ENCODE measurements at regions not wholly inside any gene's neighbourhood (a gene's known extent, or its start where the extent isn't known, plus 50 kb on each side); places are given as distances from the start of the nearest gene placed in this dataset.
"Not testable (repeated sequence)": the region's sequence is repeated elsewhere in the genome, so short reads cannot be mapped to it uniquely, and the experiment has no call there.

DNA sequence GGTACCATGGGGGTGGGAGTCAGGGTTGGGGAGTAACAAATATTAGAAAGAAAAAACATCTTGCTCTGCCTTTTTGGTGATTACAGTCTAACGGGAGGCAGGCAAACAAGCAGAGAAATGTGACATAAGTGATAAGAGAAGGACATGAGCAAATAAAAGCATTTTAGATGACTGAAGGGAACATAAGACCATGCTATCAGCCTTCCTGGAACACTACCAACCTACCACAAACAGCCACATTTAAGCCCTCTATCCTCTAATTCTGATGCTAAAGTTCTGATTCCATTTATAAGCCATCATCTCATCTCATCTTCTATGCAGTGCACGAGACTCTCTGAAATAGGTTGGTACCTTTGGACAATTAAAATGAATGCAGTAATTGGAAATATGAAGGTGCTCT lies 243.4 kb upstream of the P2RY1 start:
- no peak overlapping the region for H3K4me3 ChIP-seq (ENCODE audit: low read length)
- no peak for TF ChIP-seq CTCF (conservative IDR thresholded peaks at IDR 0.05; ENCODE audit: low read length)

DNA sequence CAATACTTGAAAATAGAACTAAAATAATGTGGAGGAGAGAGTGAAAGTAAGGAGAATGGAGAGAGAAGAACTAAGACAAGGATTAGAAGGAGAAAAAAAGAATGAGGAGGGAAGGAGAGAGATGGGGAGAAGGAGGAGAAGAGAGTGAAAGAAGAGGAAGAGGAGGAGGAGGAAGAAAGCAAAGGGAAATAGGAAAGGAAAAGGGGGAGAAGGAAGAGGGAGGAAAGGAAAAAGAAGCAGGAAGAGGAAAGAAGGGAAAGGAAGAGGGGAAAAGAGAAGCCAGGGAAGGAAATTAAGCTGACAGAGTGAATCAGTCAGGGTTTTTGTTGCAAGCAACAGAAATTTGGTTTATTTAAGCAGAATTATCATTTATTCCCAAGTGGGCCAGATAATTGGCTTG lies 241.7 kb upstream of the P2RY1 start:
- H3K4me3 ChIP-seq (ENCODE audit: low read length) = no peak overlapping the region
- no peak for TF ChIP-seq CTCF (conservative IDR thresholded peaks at IDR 0.05; ENCODE audit: low read length)
- no peak for DNase-seq (ENCODE audit: low read depth)

More for the DNA sequence above, 243.4 kb upstream of the P2RY1 start:
- DNase-seq (ENCODE audit: low read depth) = no peak

DNA sequence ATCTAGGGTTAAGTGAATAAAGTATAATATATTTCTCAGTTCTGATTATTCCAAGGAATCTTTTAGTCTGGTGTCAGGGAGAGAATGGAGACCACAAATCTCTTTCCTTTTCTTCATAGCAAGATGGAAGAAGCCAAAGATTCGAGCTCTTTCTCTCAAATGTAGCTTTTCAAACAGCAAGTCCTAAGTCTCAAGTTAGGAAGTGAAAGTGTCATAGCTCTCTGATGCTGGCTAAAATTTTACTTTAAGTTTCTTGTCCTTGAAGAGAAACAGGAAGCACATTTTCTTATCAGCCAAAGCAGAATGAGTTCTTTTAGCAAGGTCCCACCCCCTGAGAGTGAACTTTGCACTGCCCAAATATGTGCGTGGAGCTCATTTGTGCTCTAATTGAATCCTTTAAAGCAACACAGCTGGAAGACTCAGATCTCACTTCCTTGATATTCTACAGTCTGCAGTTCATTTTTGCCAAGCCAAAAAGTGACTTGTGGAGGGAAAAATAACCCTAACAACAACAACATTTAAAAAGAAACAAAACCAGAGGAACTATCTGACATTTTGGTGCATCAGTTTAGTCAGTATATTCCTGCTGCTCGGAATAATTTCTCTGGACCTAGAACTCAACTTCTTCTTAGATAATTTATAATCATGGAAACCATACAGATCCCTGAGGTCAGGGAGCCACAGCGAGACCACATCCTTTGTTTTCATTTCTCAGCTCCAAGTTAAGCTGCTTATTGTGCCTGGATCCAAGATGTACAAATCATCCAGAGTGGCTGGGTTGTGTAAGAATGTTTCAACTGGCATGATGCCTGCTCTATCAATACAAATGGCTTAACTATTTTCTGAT lies 238.7 kb upstream of the P2RY1 start:
- peak; percentile 87 for DNase-seq (ENCODE audit: low read depth)
- peak overlapping the region; percentile 31 for H3K4me3 ChIP-seq (ENCODE audit: low read length)
- TF ChIP-seq CTCF (conservative IDR thresholded peaks at IDR 0.05; ENCODE audit: low read length) = no peak

- DNase-seq (ENCODE audit: low read depth); H3K4me3 ChIP-seq (ENCODE audit: low read length): not testable (repeated sequence)
These were observed 238.1 kb upstream of the P2RY1 start for GRCh38 chr3:152596832-152597231.

GRCh38 chr3:152606146-152606545 lies 228.8 kb upstream of the P2RY1 start:
- no peak for DNase-seq (ENCODE audit: low read depth)
- no peak overlapping the region for H3K4me3 ChIP-seq (ENCODE audit: low read length)
- TF ChIP-seq CTCF (conservative IDR thresholded peaks at IDR 0.05; ENCODE audit: low read length) = no peak

- DNase-seq (ENCODE audit: low read depth) = no peak
- H3K4me3 ChIP-seq (ENCODE audit: low read length) = no peak overlapping the region
- TF ChIP-seq CTCF (conservative IDR thresholded peaks at IDR 0.05; ENCODE audit: low read length) = no peak
These were observed 227.8 kb upstream of the P2RY1 start for GRCh38 chr3:152607179-152607578.

DNA sequence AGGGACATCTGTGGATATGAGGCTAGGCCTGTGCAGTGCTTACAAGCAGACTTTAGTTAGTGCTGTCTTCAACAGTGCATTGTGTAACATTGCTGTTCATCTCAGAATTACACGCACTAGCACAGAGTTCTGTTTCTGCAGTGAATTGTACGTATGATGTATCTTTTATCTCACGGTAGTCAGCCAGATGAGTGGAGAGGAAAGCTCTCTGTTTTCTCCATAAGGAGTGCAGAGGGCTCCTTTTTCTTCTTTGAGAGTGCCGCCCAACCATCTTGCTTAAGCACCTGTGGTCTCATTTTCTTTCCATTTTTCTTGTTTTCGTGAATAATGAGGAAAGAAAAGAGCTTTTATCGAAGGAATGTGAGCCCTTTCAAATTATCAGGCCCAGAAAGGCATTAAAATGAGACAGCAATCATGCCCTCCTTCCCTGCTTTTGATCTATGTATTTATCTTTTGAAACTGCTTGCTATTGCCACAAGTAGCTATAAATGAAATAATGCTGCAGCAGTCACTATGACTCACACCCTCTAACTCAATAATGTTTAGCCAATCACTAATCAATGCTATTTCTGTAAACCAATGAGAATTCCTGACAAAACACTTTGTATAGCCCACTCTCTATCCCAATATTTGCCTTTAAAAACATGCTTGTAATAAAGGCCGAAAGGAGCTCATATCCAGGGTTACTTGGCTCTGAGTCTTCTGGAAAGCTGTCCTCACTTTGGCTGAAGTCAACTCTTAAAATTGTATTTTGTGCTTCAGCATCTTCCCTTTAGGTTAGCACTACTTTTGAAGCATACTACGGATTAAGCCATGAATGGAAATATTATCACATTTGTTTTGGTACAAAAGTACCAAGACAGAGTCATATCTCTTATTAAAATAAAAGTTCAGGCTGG lies 226.0 kb upstream of the P2RY1 start:
- DNase-seq (ENCODE audit: low read depth) = no peak
- no peak overlapping the region for H3K4me3 ChIP-seq (ENCODE audit: low read length)
- no peak for TF ChIP-seq CTCF (conservative IDR thresholded peaks at IDR 0.05; ENCODE audit: low read length)

Data from AG10803 (cell line).